ENCODE measurements at regions not wholly inside any gene's neighbourhood (a gene's known extent, or its start where the extent isn't known, plus 50 kb on each side); places are given as distances from the start of the nearest gene placed in this dataset.

DNA sequence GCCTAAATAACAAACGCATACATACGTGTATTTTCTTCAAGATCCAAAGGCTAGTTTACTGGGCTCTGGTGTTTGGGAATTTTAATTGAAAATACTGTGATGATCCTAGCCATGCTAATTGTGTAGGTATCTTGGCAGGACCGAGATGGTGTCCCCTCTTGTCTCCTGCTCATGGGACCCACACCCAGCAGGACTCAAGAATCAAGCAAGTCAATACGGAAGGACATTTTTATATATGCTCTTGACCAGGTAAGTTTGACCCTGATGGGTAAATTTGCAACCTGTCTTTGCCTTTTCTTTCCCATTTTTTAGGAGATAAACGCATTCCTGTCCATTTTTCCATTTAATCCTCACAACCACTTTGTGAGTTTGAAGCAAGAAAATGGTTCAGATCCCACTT is 111.8 kb upstream of the MYCN start:
- no peak for DNase-seq

- no peak for DNase-seq
These were observed 111.1 kb upstream of the MYCN start for GRCh38 chr2:15829091-15829801.

GRCh38 chr2:15829985-15830384 is 110.4 kb upstream of the MYCN start:
- DNase-seq, result no peak

DNA sequence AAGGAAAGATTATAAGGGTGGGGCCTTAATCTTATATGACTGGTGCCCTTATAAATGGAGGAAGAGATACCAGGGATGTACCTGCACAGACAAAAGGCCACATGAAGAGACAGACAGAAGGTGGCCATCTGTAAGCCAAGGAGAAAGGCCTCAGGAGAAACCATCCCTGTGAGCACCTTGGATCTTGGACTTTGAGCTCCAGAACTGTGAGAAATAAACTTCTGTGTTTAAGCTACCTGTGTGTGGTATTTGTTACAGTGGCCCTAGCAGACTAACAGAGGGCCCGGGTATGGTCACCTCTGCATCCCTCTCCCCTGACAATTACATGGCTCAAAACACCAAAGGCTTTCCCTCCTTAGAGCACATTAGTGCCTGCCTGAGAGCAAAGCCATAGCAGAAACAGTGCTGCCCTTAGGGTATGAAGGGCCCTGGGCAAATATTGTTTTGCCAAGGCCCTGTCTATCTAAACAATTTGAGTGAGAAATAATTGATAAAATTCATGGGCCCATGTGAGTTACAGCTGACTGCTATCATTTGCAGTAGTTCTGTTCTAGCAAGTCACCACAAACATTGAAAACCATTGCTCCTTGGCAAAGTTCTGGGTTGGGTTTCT is 109.3 kb upstream of the MYCN start:
- no peak for DNase-seq

DNA sequence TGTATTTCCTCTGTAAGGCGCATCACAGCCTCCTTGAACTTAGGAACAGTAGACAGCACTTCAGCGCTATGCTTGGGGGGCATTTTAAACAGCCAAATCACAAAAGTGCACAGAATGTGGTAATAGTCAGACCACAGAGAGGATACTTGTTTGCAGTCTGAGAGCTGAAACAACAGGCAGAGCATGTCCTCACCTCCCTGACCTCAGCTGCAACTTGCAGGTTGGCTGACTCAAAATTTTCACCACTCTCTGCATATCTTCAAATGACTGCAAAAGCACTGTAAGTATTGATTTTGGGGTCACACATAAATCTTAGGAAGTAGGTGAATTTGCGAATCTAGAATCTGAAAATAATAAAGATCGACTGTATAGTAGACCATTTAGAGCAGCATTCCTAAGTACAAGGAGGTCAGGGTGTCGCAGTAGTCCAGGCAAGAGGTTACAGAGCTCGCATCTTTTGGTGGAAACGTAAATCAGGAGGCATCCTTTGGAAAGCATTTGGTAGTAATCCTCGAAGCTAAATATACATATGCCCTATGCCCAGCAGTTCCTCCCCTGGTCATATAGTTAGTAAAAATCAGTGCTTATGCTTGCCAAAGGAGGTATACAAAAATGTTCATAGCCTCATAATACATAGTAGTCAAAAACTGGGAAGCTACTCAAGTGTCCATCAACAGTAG is 108.2 kb upstream of the MYCN start:
- DNase-seq, result no peak

- DNase-seq, result no peak
These were observed 107.3 kb upstream of the MYCN start for GRCh38 chr2:15832849-15833680.

GRCh38 chr2:15833731-15834130 is 106.6 kb upstream of the MYCN start:
- DNase-seq, result no peak

- no peak for DNase-seq
These were observed 105.8 kb upstream of the MYCN start for GRCh38 chr2:15834381-15835031.

DNA sequence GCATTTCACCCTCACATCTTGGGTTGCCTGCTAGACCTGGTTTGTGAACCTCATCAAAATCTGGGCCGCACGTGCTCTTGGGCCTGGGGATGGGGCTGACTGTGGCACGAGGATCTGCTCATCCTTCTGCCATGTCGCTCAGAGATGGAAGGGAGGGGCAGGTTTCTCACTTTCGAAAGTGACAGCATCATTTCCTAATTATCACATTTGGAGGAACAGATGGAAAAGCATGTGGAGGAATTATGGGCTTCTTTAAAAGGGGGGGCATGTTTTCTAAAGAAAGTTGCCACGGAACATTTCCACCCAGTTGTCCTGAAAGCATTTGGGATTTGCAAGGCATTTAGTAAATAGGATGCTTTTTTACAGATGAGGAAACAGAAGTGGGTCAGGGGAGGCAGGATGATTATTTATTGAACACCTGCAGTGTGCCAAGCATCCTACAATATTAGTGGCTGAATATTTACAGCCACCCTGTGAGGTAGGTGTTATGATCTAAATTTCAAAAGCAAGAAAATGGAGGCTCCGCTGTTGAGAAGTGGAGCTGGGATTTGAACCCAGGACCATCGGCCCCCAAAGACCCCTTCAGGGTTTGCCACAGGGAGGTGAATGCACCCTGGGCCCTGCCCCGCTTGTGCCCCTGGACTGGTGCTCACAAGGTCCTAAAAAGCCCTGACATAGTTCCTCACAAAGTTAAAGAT is 104.2 kb upstream of the MYCN start:
- no peak for DNase-seq

- no peak for DNase-seq
These were observed 103.4 kb upstream of the MYCN start for GRCh38 chr2:15836689-15837610.

GRCh38 chr2:15838481-15839090 is 101.8 kb upstream of the MYCN start:
- no peak for DNase-seq

GRCh38 chr2:15839426-15840124 is 100.8 kb upstream of the MYCN start:
- DNase-seq, result no peak

GRCh38 chr2:15840148-15840547 is 100.2 kb upstream of the MYCN start:
- no peak for DNase-seq

DNA sequence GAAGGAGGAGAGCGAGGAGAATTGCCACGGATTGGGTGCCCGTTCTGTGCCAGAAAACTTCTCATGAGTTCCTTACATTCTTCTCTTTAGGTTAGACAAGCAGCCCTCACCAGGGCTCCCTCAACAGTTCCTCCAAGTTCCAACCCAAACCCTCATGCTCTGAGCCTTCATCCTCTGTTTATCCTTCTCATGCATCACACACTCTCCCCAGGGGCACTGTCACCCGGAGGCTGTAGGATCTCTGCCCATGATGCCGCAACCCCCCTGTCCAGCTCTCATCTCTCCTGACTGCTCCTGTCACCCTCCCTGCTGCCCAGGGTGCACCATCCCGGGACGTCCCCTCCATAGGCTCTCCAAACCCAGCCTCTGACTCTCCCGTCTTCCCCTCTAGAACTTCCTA is 99.4 kb upstream of the MYCN start:
- DNase-seq, result no peak

DNA sequence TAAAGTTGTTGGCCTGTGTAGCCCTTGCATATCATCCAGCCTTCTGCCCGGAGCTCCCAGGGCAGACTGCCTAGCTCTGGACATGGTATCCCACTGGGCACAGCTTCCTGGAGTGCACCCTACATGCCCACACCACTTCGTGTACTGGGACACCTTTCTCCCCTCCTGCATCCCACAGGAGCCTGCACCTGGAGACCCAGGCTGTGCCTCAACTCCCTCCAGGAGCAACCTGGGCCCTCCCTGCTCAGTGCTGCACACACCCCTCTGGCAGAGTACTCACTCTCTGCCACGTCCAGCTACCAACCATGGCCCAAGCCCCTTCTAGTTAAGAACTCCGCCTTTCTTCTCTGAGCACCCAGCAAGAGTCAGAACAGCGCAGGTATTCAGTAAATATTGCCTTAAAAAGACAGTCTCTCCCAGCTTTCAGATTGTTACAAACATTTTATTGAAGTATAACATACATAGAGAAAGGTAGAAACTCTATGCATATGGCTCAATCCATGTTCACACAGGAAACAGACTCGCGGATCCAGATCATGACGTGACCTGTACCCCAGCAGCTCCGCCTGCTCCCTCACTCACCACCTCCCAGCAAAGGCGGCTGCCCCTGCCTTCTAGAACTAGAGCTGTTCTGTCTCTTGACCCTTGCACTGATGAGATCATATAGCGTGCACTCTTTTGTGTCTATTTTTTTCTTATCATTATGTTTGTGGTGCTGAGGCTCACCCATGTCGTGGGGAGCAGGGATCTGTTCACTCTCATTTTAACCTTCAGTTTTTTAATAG is 98.4 kb upstream of the MYCN start:
- DNase-seq, result no peak

DNA sequence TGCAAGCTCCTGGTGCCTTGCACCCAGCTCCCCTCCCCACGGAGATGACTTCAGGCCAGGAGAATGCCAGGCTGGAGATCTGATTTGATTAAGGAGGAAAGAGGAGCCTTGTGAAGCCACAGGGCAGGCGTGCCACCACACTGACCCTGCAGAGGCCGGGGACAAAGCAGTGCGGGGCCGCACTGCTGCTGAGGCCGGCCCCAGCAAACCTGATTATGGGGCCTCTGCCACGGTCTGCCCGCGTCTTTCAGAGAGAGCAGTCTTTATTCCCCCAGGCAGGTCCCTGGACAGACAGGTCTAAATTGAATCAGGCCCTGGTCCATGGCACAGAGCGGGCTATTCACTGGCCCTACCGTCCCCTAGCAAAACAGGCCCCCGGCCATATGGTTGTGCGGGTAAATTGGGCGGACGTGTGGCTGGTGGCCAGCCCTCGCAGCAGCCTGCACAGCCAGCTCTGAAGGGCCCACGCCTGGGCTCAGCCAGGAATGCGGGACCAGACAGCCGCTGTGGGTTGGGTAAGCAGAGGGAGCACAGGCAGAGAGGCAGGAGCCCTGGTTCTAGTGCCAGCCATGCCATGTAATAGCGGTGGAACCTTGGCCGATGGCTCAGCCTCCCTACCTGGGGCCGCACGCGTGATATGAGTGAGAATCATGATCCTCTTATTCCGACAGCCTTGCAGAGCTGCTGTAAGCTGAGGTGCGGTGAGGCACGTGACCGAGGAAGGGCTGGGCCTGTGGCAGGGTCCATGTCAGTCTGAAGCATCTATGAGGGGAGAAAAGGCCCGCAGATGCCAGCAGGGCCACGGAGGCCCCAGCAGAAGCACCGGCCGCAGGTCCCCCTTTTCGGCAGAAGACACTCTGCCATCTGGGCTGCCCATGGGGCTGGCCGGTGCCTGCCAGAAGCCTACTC is 97.3 kb upstream of the MYCN start:
- no peak for DNase-seq

DNA sequence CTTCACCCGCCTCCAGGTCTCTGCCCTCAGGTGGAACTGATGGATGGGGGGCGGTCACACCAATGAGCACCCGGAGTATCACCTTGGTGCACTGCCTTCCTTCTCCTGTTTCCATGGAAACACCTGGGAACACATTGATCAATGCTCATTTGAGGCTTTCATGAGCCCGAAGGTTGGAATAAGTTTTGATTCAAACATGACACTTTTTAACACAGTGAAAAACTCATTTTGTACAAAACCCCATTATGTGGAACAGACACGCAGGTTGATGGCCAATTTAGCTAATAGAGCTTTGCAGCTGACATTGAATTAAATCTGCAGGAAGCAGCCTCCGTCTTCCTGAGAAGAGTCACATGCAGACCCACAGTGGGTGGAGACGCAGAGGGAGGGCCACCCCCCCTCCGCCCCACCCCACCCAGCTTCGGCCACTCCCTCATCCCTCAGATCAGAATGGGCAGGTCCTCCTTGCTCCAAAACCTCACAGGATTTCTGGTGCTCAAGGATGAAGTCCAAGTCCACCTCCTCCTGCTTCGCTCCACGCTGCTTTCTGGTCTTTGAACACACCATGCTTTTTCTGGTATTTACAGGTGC is 96.0 kb upstream of the MYCN start:
- DNase-seq, result no peak

- no peak for DNase-seq
These were observed 95.1 kb upstream of the MYCN start for GRCh38 chr2:15845294-15845693.
